ENCODE measurements at regions not wholly inside any gene's neighbourhood (a gene's known extent, or its start where the extent isn't known, plus 50 kb on each side); places are given as distances from the start of the nearest gene placed in this dataset.

DNA sequence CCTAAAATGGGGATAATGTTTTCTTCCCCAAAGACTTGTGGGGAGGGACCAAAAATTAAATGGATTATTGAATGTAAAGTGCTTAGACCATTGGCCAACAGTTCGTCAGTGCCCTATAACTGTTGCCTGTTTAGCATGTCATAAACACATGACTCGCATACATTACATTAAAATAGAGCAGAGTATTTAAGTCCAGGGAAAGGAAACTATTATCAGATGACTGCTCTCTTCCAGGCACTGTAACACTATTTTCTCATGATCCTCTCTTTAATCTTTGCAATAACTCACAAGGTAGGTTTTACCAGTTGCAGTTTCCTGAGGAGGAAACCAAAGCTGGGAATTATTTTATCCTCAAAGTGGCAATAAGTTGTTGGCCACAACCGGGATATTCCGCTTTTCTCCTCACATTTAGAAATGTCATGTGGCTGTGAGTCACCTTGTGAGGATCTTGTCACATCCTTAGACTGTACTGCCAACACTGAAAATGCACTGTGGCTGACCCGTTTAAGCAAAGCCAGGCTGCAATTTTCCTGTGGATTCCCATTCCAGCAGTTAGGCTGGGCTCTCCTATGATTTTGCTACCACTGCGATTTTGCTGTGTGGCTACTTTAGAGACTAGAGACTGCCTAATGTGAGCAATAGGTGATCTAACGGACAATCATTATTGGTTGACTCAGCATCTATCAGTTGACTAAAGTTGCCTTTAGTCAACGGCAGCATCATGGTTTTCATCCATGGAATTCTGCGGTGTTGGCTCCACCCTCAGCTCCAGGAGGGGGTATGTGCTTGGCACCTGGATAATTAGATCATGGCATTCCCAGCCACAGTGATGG is 58.3 kb upstream of the DHX40 start:
- Histone ChIP-seq H3K9me3 (ENCODE audit: low read length) (no peaks in the 10 kb centered on the region), H2AFZ (ENCODE audit: low read length) (no peak overlapping the region), H3K36me3 (ENCODE audit: insufficient read depth, low read length) (no peaks in the 10 kb centered on the region), H3K79me2 (ENCODE audit: insufficient read depth, low read depth, low read length) (no peaks in the 10 kb centered on the region), H3K9me2 (ENCODE audit: insufficient read depth, low read length) (no peaks in the 10 kb centered on the region), H3K27ac (ENCODE audit: low read depth, low read length, poor library complexity, severe bottlenecking) (no peak overlapping the region), H3K4me3 (ENCODE audit: low read depth, low read length, poor library complexity, severe bottlenecking) (no peak overlapping the region), H4K20me1 (ENCODE audit: insufficient read depth, low read length) (no peaks in the 10 kb centered on the region), H3K4me2 (ENCODE audit: low read length) (no peak overlapping the region), H3K4me1 (ENCODE audit: insufficient read depth, low read length, poor library complexity, severe bottlenecking) (no peaks in the 10 kb centered on the region)
- ChIA-PET CTCF (ENCODE audit: unreplicated experiment) (no interaction called here), POLR2A (interaction anchor here (0.6 to 1.2 kb wide), 4 partner anchors 21 to 31 kb away, joined by 3 to 4 read pairs (median 3); no protein-coding TSS in a partner anchor)
- no peak for DNase-seq (ENCODE audit: low spot score)
- intact Hi-C loops (cut with micrococcal nuclease; ENCODE audit: unreplicated experiment), result no loop called here
- no TSS peak for BruUV-seq (replicated peaks)
- TF ChIP-seq EZH2phosphoT487 (IDR thresholded peaks at IDR 0.05; ENCODE audit: borderline replicate concordance, low read depth, low read length), result no peak
- TF ChIP-seq, protein P1, sequence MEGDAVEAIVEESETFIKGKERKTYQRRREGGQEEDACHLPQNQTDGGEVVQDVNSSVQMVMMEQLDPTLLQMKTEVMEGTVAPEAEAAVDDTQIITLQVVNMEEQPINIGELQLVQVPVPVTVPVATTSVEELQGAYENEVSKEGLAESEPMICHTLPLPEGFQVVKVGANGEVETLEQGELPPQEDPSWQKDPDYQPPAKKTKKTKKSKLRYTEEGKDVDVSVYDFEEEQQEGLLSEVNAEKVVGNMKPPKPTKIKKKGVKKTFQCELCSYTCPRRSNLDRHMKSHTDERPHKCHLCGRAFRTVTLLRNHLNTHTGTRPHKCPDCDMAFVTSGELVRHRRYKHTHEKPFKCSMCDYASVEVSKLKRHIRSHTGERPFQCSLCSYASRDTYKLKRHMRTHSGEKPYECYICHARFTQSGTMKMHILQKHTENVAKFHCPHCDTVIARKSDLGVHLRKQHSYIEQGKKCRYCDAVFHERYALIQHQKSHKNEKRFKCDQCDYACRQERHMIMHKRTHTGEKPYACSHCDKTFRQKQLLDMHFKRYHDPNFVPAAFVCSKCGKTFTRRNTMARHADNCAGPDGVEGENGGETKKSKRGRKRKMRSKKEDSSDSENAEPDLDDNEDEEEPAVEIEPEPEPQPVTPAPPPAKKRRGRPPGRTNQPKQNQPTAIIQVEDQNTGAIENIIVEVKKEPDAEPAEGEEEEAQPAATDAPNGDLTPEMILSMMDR (conservative IDR thresholded peaks at IDR 0.05; ENCODE audit: low read length), result no peak

DNA sequence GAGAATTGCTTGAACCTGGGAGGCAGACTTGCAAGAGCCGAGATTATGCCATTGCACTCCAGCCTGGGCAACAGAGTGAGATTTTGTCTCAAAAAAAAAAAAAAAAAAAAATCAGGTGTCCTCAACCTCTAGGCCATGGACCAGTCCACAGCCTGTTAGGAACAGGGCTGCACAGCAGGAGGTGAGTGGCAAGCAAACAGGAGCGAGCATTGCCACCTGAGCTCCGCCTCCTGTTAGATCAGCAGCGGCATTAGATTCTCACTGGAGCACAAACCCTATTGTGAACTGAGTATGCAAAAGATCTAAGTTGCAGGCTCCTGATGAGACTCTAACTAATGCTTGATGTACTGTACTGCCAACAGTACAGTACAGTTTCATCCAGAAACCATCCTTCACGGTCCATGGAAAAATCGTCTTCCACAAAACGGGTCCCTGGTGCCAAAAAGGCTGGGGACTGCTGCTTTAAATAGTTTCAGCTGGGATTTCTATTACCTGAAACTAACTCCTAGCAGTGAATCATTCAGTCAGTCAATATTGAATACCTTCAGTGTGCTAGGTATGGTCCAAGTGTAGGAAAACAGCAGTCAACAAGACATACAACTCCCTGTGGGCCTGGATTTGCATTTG is 56.3 kb upstream of the DHX40 start:
- Histone ChIP-seq H3K4me3 (ENCODE audit: low read depth, low read length, poor library complexity, severe bottlenecking) (no peak overlapping the region), H4K20me1 (ENCODE audit: insufficient read depth, low read length) (no peaks in the 10 kb centered on the region), H3K4me2 (ENCODE audit: low read length) (no peak overlapping the region), H3K9me3 (ENCODE audit: low read length) (no peaks in the 10 kb centered on the region), H3K9me2 (ENCODE audit: insufficient read depth, low read length) (no peaks in the 10 kb centered on the region), H2AFZ (ENCODE audit: low read length) (no peak overlapping the region), H3K27ac (ENCODE audit: low read depth, low read length, poor library complexity, severe bottlenecking) (no peak overlapping the region), H3K4me1 (ENCODE audit: insufficient read depth, low read length, poor library complexity, severe bottlenecking) (no peaks in the 10 kb centered on the region), H3K79me2 (ENCODE audit: insufficient read depth, low read depth, low read length) (no peaks in the 10 kb centered on the region), H3K36me3 (ENCODE audit: insufficient read depth, low read length) (no peaks in the 10 kb centered on the region)
- no TSS peak for BruUV-seq (replicated peaks)
- ChIA-PET CTCF (ENCODE audit: unreplicated experiment) (no interaction called here), POLR2A (interaction anchor here (0.7 kb wide), 1 partner anchor 49 kb away, joined by 4 read pairs; no protein-coding TSS in a partner anchor)
- intact Hi-C loops (cut with micrococcal nuclease; ENCODE audit: unreplicated experiment), result no loop called here
- TF ChIP-seq EZH2phosphoT487 (IDR thresholded peaks at IDR 0.05; ENCODE audit: borderline replicate concordance, low read depth, low read length), result no peak
- TF ChIP-seq, protein P1 (conservative IDR thresholded peaks at IDR 0.05; ENCODE audit: low read length), result no peak
- no peak for DNase-seq (ENCODE audit: low spot score)

DNA sequence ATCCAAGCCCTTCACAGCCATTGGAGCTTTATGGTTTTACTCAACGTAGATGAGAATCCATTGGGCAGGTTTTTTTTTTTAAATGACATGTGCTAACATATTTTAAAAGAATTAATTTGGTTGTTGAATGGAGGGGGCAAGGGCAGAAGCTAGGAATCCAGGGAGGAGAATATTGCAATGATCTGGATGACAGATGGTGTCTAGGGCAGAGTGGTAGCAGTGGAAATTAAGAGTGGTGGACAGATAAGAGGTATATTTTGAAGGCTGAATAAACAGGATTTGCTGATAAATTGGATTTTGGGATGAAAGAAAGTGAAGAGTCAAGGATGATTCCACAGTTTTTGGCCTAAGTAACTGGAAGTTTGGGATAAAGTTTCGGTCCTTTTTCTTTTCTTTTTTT is 54.8 kb upstream of the DHX40 start:
- POLR2A ChIA-PET, result interaction anchor here (0.7 kb wide), 1 partner anchor 27 kb away, joined by 4 read pairs; no protein-coding TSS in a partner anchor
- Histone ChIP-seq H3K9me2 (ENCODE audit: insufficient read depth, low read length) (no peaks in the 10 kb centered on the region), H3K27ac (ENCODE audit: low read depth, low read length, poor library complexity, severe bottlenecking) (no peak overlapping the region), H3K4me1 (ENCODE audit: insufficient read depth, low read length, poor library complexity, severe bottlenecking) (no peaks in the 10 kb centered on the region), H3K4me3 (ENCODE audit: low read depth, low read length, poor library complexity, severe bottlenecking) (no peak overlapping the region), H3K36me3 (ENCODE audit: insufficient read depth, low read length) (no peaks in the 10 kb centered on the region), H3K4me2 (ENCODE audit: low read length) (no peak overlapping the region), H3K79me2 (ENCODE audit: insufficient read depth, low read depth, low read length) (no peaks in the 10 kb centered on the region), H2AFZ (ENCODE audit: low read length) (no peak overlapping the region), H3K9me3 (ENCODE audit: low read length) (no peaks in the 10 kb centered on the region), H4K20me1 (ENCODE audit: insufficient read depth, low read length) (no peaks in the 10 kb centered on the region)
- TF ChIP-seq, protein P1 (conservative IDR thresholded peaks at IDR 0.05; ENCODE audit: low read length), result no peak
- no peak for TF ChIP-seq EZH2phosphoT487 (IDR thresholded peaks at IDR 0.05; ENCODE audit: borderline replicate concordance, low read depth, low read length)
- CTCF ChIA-PET (ENCODE audit: unreplicated experiment), result no interaction called here
- no peak for DNase-seq (ENCODE audit: low spot score)
- intact Hi-C loops (cut with micrococcal nuclease; ENCODE audit: unreplicated experiment), result no loop called here
- no TSS peak for BruUV-seq (replicated peaks)
